Activated naive CD8-positive, alpha-beta T cell treated with anti-CD3 and anti-CD28 coated beads, Interleukin-2, amount 50 U/mL, for 16 hours (primary cell): ENCODE measurements at regions not wholly inside any gene's neighbourhood (a gene's known extent, or its start where the extent isn't known, plus 50 kb on each side); places are given as distances from the start of the nearest gene placed in this dataset.
"Not testable (repeated sequence)": the region's sequence is repeated elsewhere in the genome, so short reads cannot be mapped to it uniquely, and the experiment has no call there.

Source experiments
- DNase-seq: peaks from one replicate; pipeline ENCODE4 v3.0.0-alpha.2; 2020; ENCODE audit warnings: low read depth, low spot score

DNA sequence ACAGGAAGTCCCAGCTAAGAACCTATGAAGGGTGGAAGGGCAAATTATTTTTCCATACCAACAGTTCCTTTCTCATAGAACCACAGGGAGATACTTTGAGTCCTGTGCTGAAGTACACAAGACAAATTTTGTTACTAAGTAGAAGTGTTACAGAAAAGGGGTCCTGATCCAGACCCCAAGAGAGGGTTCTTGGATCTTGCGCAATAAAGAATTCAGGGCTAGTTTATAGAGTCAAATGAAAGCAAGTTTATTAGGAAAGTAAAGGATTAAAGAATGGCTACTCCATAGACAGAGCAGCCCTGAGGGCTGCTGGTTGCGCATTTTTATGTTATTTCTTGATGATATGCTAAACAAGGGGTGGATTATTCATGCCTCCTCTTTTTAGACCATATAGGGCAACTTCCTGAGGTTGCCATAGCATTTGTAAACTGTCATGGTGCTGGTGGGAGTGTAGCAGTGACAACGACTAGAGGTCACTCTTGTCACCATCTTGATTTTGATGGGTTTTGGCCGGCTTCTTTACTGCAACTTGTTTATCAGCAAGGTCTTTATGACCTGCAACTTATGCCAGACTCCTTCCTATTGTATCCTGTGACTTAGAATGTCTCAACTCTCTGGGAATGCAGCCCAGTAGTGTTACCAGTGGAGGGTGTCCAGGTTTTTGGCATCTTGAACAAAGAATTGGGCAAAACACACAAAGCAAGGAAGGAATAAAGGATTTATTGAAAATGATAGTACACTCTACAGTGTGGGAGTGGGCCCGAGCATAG lies 409.4 kb downstream of the SH2D4B start:
- no peak for DNase-seq

DNA sequence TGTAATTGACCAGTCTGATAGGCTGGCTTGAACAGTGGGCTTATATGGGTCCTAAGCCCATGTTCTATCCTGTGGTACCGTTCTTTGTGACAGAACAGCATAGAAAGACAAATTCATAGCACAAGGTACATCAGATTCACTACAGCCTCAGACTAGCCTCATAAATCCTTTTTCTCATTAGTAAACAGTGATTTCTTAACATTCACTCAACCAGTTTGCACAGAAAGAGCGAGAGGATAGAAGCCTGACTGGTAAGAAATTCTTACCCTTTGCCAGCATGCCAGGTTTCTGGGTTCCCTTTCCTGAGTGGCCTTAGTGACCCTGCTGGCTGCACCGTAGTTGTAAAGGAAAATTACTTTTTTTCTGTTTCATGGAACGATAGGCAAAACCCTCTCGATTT lies 412.1 kb downstream of the SH2D4B start:
- no peak for DNase-seq

DNA sequence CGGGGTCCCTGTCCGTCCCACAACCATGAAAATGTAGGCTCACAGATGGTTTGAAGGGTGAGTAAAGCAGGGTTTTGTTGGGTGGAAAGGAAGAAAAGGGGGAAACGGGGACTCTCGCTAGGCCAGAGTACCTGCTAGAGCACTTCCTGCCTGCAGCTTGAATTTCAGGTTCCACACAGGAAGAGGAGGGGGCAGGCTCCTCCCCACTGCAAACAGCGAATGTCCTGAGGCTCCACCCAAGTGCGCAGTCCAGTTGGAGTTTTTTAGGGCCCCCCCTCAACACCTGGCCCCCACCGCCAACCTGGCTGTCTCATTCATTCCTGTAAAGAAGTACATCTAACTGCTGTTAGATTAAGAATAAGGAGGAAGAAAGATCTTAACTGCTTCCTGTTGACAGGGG lies 414.7 kb downstream of the SH2D4B start:
- no peak for DNase-seq

DNA sequence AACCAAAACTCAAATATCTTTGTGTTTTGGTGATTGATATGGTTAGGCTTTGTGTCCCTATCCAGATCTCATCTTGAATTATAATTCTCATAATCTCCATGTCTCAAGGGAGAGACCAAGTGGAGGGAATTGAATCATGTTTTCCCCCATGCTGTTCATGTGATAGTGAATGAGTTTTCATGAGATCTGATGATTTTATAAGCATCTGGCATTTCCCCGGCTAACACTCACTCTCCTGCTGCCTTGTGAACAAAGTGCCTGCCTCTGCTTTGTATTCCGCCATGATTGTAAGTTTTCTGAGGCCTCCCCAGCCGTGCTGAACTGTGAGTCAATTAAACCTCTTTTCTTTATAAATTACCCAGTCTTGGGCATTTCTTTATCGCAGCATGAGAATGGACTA lies 419.5 kb downstream of the SH2D4B start:
- no peak for DNase-seq

DNA sequence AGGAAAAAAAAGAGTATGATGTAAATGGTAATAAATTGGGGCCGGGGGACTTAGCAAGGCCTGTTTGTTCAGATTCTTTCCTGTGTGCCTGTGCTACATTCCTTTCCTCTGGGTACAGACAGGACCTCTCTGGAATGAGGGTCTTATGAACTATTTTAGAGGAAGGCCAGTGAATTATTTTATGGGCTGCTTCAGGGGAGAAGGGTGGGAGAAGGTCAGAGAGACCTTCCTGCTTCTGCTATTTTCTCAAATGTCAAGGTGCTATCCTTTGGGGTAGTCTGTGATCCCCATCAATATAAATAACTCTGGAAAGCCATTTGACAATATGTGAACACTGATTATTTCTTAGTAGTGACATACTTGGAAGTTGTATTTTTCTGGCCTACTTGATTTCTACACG lies 426.5 kb downstream of the SH2D4B start:
- no peak for DNase-seq

DNA sequence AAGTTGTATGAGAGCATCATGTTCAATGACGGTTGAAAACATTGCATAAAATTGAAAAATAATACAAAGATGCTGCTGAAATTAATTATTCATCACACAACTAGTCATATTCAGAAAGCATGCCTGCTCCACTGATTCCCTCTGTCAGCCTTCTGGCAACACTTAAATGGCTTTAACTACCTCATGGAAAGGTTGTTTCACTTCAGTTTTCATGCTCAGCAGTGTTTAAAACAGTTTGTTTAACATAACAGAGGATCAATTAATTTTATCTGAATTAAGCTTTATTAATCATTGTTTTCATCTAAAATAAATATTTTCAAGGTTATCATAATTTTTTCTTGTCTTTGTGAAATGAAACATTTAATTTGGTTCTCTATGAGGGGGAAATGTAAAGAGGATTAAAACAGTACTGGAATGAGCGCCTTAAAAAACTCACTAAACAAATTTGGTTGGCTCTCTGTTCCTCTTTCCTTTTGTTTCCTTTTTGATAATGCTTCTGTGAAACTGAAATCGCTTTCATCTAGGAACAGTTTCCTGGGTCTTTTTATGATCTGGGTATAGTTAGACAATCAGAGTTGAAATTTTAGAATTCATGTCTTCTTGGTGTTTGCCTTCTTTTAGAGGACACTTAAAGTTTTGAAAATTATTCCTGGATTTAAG lies 427.4 kb downstream of the SH2D4B start:
- DNase-seq = no peak

DNA sequence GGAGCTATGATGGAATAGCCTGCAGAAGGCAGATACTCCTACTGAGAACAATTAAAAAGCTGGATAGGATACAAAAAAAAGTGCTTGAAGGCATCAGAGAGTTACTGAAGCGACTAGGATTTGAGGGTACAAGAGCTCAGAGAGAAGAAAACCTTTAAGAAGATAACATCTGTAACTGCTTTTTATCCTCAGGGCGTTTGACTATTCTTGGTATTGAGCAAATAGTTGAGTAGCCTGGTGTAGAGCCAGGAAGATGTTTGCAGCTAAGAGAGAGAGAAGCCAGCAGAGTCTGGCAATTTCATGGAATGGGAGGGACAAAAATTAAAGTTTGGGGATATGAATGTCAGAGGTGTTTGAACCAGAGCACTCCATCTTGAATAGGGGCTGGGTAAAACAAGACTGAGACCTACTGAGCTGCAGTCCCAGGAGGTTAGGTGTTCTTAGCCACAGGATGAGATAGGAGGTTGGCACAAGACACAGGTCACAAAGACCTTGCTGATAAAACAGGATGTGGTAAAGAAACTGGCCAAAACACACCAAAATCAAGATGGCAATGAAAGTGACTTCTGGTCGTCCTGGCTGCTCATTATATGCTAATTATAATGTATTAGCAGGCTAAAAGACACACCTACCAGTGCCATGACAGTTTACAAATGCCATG lies 428.8 kb downstream of the SH2D4B start:
- DNase-seq = no peak

DNA sequence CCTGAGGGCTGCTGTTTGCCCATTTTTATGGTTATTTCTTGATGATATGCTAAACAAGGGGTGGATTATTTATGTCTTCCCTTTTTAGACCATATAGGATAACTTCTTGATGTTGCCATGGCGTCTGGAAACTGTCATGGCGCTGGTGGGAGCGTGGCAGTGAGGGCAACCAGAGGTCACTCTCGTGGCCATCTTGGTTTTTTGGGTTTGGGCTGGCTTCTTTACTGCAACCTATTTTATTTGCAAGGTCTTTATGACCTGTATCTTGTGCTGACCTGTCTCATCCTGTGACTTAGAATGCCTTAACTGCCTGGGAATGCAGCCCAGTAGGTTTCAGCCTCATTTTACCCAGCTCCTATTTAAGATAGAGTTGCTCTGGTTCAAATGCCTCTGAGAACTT lies 429.7 kb downstream of the SH2D4B start:
- DNase-seq = not testable (repeated sequence)

DNA sequence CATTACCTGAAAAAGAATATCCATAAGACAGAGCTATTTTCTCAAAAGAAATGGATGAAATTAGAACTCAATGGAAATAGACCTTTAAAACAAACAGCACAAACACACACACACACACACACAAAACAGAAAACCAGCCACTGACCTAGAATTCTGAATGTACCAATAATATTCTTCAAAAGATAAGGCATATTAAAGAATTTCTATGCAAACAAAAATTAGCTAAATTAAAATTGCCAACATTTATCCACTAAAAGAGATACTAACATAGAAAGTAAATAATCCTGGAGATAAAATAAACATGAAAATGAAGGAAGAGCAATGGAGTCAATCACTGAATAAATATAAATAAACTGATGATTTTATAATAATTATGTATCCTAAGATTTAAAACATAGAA lies 431.2 kb downstream of the SH2D4B start:
- DNase-seq = no peak

DNA sequence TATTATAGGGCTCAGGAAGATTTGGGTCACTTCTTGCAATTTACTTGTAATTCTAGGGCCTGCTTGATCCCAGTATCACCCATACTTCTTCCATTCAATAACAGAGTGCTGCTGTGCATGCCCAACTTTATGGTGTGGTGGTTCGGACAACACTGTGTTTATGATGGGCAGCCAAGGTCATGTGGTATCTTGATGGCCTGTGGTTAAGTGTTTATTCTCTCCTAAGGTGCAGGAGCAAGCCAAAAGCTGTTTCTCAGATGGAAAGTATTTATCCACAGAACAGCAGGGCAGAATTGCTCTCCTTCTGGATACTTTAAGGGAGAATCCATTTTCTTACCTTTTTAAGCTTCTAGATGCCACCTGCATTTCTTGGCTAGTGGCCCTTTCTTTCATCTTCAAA lies 433.8 kb downstream of the SH2D4B start:
- no peak for DNase-seq

DNA sequence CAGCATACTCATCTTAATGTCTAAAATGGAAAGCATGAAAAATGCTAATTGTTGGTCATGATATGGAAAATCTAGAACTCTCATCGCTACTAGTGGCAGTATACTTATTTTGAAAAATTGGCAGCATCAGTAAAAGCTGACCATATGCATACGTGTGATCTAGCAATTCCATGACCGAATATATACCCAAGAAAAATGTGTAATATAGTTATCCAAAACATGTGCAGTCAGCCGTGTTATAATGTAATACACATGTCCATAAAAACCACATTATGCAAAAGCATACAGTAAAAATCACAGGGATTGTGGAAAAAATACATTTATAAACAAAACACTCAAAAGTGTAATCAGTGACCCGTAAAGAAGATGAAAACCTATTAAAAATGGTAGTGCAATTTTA lies 439.0 kb downstream of the SH2D4B start:
- DNase-seq = no peak

DNA sequence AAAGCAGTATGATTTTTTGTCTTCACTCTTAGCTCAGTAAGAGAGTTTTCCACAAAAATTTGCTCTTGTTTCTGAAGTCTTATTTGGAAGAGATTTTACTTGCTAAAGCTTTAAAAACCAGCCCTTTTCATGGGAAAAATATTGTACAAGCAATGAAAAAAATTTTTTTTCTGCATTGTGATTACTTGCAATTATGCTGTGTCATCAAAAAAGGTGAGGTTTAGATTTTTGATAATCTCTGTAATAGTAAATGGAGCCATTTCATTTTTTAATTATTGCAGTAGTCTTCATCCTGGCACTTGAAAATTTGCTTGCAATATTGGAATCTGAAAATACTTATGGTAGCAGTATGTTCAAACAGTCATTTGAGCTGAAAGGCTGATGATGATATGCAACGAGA lies 447.4 kb downstream of the SH2D4B start:
- no peak for DNase-seq

DNA sequence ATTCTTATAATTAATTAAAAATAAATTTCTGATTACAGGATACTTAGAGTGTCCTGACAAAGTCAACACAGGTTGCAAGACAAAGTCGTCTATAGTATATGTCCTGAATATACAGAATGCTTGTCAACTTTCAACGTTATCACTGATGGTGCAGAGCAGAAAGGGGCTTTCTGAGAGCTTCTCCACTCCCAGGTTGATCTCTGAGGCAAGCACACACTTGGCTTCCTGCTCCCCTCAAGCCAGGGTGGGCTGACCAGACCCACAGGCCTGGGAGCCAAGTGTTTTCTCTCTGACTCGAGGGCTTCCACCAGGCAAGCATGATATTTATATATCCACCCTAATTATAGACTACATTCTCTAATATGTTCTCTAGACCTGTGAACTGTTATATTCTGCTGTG lies 448.9 kb downstream of the SH2D4B start:
- DNase-seq = no peak

DNA sequence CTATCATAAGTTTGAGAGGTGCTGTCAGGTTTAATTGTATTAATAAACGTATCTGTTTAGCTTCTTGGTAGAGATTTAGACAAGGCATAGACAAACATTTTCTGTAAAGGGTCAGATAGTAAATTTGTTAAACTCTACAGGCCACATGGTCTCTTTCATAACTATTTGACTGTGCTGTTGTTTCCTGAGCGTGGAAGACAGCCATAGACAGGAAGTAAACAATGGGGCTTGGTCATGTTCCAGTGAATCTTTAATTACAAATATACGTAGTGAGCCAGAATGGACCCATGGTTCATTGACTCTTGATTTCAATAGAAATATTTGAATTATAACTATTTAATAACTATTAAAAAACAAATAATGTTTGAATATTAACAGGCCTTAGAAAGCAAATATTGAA lies 451.1 kb downstream of the SH2D4B start:
- DNase-seq = no peak

DNA sequence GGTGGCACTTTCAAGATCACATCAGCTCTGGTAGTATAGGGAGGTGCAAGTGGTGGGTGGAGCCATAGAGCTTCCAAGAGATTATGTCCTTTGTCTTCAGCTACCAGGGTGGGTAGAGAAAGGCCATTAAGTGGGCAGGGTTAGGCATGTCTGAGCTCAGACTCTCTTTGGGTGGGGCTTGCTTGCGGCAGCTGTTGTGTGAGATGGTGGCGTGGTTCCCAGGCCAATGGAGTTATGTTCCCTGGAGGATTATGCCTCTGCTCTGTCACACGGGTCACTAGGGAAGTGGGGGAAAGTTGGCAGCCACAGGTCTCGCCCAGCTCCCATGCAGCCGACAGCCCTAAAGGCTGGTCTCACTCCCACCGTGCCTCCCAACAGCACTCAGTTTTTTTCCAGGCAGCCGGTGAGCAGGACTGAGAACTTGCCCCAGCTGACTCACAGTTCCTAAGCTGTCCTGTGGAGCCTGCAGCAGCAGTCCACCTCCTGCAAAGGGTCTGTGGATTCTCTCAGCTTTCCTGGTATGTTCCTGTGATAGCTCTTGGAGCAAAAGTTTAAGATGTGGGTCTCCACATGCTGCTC lies 459.0 kb downstream of the SH2D4B start:
- DNase-seq = no peak

DNA sequence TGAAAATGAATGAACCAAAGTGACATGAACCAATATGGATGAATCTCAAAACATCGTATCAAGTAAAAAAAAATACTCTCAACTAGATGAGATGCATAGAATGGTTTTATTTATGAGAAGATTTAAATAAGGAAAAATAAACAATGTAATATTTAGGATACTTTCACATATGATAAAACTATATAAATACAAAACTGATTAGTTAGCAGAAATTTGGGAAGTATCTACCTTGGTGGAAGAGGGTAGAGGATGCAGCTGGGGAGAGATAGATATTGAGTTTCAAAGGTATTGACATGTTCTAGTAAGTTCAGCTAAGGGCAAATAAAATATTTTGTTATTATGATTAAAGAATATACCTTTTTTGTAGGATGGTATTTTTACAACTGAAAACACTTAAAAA lies 463.1 kb downstream of the SH2D4B start:
- DNase-seq = no peak

DNA sequence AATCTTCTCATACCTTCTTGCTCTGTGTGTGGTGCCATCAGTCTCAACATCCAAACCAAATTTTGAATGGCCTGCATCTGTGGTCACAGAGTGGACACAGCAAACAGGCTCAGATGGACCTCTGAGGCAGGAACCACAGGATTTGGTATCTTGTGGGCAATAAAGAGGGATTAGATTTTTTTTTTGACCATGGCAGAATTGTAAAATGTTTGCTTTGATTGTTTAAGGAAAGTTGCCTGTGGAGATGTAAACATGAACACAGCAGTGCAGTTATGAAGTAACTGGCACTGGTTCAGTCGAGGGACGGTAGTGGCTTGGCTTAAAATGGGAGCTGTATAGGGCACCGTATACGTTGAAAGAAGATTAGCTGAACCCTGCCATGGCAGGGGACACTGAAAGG lies 464.7 kb downstream of the SH2D4B start:
- no peak for DNase-seq

DNA sequence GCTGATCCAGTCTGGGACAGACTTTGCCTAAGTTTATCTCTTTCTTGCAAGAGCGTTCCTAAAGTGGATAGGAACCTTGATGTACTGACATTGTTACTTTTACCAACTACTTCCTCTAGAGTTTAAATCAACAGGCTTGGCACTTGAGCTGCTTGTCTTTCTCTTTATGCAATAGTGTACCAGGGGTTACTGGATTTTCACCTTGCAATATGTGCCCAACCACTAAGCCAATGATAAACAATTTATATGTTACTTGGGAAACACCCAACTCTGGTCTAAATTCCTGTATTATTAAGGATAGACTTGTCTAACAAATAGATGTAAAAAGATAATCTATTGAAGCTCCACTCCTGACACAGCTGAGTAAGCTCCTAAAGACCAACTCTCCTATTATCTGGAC lies 470.2 kb downstream of the SH2D4B start:
- DNase-seq = no peak

DNA sequence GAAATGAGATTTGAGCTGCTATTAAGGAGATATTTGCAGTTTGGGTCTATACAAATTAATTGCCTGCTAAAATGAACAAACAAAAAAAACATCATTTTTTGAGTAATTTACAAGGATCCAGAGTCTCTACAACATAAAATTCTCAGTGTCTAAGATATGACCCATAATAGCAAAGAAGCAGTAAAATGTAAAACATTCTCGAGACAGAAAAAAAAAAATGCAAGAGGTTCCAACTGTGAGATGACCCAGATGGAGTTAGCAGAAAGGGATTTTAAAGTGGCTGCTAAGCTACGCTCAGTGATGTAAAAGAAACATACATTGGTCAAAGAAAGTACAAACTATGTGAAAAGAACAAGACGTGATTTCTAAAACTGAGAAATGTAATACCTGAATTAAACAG lies 471.0 kb downstream of the SH2D4B start:
- DNase-seq = no peak

DNA sequence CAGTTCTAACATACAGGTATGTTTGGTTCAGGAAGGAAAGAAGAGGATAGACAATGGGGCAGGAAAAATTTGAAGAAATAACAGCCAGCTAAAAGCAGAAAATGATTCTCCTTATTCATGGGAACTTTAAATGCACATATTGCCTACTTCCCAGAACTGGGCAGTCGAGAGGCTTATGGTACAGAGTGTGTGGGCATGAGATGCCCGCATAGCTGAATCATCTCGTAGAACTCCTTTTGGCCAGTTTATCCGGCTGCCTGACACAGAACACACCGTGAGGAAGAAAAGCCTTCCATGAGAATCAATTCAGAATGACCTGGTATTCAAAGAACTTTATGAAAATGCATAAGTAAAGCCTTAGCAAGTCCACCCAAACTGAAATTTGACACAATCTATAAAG lies 471.6 kb downstream of the SH2D4B start:
- no peak for DNase-seq

DNA sequence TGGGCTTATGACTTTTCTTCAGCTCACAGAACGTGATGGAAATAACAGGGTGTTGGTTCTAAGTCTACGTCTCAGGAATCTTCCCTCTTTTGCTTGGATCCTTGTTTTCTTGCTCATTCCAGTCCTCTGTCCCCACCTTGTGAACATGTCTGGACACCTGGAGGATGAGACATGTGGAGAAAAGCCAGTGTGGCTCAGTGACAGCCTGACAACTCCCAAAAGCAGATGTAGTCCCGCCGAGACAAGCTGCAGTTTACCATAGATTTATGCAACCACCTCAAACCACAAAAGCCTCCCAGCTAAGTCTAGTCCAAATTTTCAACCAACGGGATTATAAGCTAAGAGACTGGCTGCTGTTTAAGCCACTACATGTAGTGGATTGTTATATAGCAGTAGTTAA lies 476.1 kb downstream of the SH2D4B start:
- DNase-seq = no peak

DNA sequence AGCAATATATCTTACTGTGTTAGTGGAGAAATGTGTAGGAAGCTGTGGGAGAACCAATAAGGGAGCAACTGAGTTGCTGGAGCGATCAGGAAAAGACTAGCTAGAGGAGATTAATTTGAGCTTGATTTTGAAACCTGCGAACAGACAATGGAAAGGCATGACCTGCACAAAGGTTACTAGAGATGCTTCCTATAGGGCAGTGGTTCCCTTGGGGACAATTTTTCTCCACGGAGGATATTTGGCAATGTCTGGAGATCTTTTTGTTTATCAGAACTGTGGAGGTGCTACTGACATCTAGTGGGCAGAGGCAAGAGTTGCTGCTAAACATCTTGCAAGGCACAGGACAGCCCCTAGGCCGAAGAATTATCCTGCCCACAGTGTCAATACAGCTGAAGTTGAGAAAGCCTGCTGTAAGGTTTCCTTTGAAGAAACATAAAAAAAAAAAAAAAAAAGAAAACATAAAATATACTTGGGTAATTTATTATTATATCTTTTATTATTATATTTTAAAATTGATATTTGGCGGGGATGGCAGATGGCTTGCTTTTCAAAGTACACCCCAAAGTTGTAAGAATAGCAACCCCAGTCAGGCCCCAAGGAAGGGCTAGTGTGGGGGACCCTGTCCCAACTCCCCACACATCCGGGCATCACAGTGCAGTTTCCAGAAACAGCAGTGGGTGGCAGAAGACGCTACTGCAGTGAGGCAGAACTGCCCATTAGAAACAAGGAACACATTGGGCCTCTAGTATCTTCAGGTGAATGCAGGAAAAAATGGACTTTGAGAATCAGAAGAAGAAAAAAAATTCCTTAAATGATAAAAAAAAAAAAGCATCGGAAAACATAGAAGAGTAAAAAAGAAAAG lies 481.6 kb downstream of the SH2D4B start:
- DNase-seq = no peak
